Stimulated activated CD4-positive, alpha-beta T cell treated with anti-CD3 and anti-CD28 coated beads, Interleukin-1b, Interleukin-23, amount 100 ng/mL, for 1 hour (primary cell): ENCODE measurements at regions not wholly inside any gene's neighbourhood (a gene's known extent, or its start where the extent isn't known, plus 50 kb on each side); places are given as distances from the start of the nearest gene placed in this dataset.

Source experiments
- DNase-seq, 2 donors: peaks; one replicate each; pipeline ENCODE4 v3.0.0-alpha.2; 2020; ENCODE audit warnings: low read depth in 2 of 2

DNA sequence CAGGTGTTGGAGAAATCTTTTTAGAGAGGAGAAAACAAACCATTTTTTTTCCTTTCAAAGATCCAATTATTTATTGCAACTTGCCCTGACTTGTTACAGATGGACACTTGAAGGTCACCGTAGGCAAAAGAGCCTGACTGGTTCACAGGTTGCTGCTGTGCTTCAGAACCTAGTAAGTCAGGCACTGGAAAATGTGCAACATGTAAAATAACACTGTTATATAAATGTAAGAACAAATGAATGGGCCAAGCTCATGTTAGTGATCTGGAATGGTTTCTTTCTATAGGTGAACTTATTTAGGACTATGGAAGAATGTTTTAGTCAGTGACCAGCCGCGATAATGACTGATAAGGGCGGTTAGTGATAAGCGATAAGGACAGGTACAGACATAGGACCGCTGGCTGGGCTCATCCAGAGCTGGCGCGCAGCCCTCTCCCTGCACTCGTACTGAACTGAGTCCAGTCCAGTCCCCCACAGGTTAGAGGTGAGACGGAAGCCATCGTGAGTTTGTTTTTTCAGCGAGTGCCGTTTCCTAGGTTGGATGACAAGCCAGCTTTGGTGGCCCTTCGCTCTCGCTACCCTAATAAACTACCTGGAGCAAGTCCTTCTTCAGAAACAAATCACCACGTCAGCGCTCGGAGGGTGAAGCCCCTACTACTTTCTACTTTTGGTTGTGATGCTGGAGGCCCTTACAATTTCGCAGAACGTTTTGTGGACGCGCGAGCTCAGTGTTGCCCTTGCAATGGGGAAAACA, 94.4 kb upstream of the PRDM1 start:
- peak in 1 of 2 donors; percentile 14 for DNase-seq

DNA sequence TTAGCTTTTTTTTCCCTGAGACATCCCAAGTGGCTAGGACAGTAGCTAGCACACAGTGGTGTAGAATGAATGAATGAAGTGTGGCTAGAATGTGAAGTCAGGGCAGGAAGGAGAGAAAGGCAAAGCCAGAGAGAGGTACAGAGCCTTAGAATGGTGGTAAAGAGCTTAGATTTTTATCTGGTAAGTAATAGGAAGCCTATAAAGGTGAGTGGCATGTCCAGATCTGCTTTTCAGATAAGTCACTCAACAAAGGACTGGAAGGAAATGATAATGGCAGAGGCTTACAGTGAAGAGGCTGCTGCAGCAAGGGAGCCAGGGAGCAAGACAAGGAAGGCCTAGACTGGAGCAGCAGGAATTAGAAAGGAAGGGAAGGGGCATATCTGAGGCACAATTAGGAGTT, 96.0 kb upstream of the PRDM1 start:
- DNase-seq: no peak

DNA sequence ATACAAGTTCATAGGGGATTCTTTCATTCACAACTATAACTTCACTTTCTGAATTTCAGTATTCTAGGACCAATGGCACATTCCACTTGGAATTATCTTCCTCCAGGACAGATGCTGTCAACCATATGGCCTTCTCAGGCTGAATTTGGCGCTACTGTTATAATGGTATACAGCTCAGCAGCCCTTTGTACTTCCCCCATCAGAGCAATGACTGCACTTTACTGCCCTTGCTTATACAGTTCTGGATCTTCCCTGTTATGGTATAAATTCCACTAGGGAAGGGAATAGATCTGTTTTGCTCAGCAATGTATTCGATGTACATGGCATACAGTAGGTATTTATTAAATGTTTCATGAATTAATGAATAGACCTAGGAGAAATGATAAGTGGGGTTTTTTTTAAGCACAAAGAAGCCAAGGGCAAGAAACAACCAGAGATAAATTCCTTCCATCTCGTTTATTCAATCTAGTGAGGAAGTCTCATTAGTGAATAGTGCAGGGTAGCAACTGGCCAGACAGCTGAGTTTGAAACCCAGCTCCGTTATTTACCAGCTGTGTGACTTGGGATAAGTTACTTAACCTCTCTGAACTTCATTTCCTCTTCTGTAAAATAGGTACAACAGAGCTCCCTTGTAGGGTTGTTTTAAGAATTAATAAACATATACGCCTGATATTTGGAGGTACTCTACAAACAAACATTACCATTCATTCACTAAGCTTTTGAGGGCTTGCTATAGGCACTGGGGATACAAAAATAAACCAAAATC, 97.1 kb upstream of the PRDM1 start:
- no peak for DNase-seq

DNA sequence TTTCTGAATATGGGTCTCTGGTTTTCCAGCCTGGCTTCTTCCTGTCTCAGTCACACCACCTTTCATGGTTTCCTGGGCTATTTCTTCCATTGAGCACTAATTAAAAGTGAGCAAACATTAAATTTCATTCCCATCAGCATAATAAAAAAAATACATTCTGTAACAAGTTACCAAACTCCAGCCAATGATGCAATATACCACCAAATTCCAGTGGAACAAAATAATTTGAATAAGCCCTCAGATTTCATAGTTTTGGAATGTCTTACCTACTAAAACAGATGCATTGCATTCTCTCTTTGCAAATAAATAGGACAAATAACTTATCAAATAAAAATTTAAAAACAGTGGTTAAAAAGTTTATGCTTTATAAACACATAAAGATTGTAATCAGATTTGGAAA, 97.8 kb upstream of the PRDM1 start:
- DNase-seq: no peak

DNA sequence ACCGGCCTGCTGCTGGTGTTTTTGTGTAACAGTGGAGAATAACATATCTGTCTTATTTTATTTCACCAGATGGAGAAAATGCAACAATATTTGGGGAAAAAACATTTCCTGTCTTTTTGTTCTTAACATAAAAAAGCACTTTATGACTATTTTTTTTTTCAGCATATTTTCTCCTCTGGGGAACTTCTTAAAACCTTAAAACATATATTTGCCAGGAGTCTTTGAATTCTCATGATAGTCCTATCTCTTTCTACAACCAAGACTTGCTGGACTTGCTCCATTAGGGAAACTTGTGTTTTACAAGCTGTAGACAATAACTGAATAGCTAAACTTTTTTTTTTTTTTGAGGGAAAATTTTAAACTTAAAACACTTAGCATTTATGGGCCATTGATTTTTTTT, 98.6 kb upstream of the PRDM1 start:
- no peak for DNase-seq

DNA sequence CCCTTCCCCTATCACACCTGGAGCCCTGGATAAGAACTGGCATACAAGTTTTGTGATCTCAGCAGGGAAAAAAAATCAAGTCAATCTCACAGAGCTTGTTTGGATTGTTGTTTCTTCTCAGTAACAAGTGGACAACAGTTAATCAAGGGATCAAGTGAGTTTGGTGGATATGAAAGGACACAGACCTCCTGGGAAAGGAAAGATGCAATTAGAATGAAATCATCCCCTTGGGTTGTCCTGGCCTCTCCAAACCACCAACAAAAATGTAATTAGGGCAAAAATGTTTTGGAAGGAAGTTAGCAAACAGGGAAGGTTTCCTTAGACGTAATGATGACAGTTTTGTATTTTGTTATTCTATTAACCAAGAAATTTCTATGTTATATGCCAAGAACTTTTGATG, 99.1 kb upstream of the PRDM1 start:
- DNase-seq: no peak

DNA sequence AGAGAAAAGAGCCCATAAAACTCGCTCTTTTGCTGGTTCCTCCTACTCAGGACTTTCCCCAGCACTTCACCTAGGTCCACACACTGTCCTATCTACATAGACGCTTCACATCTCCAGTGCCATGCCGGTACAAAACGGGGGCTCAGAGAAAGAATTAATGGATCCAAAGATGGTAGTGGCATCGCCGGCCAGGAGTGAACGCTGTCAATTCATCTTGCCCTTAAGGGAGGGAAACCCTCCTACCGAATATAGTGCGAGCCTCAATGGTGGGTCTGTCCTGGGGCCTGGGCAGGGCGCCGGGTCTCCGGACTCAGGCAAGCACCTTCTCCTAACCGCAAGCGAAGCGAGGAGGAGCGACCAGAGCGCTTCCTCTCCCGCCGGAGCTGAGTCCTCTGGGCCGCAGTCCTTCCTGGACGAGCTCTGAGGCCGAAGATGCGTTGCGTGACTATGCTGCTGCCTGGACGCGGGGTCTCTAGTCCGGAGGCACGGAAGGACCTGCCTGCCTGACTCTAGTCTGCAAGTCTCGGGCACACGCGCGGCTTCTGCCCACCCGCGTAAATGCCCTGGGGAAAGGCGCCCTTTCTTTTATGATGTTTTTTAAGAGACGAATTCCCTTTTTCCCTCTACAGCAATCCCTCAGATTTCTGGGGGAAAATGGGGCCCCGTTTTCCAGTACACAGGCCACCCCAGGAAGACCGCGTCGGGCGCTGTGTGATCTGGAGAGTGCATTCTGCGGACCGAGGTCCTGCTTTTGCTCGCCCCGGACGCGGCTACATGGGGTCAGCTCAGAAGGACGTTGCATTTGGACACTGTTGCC, 100.1 kb upstream of the PRDM1 start:
- DNase-seq: no peak

DNA sequence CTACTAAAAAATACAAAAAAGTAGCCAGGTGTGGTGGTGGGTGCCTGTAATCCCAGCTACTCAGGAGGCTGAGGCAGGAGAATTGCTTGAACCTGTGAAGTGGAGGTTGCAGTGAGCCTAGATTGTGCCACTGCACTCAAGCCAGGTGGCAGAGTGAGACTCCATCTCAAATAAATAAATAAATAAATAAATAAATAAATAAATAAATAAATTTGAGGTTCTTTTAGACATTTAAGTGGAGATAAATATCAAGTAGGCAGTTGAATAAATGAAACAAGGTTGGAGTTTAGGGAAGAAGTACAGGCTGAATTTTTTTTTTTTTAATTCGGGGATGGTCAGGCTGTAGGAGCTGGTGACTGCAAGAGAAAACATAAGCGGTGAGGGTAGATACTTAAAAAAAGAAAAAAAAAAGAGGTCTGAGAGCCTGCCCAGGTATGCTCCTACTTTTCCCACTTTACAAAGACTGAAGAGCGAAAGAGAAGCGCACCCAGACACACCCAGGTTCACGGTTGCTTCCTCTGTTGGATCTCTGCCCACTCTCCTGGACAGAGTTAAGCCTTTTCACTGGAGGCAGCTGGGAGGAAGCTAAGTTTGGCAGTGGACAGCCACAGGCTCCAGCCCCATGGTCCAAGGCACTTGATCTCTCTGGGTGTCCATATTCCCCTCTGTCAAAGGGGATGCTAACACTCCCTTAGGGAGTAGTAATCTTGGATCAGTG, 100.9 kb upstream of the PRDM1 start:
- no peak for DNase-seq

DNA sequence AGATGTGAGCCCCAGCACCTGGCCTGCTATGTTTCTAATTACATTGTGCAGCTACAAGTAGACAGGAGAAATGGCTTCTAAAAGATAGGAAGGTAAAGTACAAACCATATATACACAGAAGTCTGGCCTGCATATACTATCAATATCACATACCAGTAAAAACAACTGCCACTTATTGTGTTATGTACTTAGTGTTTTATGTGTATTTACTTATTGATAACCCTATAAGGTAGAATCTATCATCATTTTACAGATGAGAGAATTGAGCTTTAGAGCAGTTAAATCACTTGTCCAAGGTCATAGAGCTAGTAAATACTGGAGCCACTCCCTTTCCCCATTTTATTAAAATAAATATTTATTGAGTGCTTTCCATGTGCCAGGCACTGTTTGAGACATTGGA, 102.4 kb upstream of the PRDM1 start:
- no peak for DNase-seq

DNA sequence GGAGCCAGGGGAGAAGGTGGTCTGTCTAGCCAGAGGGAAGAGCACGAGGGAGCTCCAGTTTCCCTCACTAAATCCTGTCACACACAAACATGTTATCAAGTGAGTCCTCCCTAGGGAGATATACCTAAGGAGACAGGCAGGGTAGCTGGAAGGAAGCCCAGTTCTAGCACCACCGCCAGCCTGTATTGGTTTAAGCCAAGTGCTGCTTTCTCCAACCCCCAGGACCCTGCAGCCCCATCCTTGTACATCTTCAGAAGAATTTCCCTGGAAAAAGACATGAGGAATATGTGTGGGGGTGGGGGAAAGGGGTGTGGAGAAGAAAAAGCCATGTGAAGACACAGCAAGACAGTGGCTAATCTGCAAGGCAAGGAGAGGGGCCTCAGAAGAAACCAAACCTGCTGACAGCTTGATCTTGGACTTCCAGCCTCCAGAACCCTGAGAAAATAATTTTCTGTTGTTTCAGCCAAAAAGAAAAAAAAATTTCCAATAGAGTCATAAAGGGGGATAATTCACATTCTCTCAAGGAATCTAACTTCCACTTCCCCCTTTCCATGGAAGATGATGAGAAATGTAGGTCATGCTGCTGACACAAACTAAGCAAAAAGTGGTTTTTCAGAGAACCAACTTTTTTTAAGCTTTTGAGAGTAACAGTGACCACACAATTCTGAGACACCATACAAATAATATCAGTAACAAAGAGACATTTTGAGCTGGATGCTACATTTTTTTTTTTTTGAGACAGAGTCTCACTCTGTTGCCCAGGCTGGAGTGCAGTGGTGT, 103.2 kb upstream of the PRDM1 start:
- DNase-seq: no peak

DNA sequence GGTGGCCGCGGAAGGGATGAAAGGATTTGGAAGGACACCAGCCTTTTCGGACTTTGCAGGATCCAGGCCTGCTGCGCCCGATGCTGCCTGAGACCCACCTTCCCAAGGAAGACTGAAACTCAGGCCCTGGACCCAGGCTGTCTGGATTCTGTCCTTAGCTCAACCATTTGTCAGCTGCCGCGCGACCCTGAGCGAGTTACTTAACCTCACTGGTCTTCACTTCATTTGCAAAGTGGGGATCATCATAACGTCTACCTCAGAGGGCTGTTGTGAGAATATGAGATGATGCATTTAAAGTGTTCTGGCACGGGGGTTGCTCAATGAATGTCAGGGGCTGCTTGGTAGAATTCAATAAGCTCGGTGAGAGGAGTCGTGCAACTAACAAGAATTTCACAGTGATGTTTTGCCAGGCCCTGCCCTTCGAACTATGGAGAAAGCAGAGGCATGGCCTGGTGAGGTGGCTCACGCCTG, 104.2 kb upstream of the PRDM1 start:
- no peak for DNase-seq

DNA sequence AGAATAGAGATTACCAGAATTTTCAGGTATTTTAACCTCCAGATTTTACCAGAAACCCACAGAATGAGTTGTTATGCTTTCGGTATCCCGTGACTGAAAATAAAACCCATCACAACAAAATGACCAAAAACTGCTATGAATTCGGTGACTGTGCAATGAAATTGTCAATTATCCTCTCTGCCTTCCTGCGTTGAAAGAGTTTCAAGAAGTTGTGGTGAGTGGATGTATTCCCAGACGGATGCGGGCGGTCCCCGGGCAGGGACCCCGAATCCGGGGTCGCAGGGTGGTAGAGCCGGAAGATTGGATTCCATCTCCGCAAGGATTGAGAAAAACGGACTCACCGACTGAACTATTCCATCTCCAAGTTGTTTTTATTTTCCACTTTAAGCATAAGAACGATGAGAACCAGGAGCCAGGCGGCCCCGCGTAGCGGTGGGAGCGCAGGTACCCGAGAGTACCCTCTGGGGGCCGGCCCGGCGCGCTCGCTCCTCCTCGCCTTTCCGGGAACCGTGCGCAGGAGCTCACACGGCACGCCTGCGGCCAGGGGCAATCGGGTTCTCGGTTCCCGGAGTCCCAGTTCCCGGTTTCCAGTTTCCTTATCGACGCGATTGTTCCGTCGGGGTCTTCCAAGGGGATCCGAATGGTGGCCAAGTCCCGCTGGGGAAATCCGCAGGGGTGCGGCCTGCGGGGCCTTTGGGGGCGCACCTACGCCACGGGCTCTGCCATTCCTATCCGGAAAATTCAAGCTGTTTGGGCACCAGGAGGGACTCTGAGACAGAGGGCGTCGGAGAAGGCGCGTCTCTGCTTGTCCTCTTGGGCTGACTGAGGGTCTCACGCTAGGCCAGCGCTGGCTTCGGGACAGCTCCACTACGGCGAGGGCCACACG, 104.9 kb upstream of the PRDM1 start:
- no peak for DNase-seq

DNA sequence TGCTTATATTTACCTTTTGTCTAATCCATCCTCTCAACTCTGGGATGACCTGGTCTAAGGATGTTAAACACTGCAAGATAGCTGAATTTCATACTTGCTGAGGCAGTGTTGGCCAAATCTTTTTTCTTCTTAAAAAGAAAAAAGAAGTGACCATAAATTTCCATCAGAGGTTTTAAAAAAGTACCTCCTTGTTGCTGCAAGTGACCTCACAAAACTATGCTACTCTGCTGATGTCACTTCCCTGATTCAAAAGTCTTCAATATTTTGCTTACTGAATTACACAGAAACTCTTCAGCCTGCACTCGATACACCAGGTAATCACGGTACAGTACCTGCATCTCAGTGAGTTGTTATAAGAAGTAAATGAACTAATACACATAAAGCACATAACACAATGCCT, 107.2 kb upstream of the PRDM1 start:
- DNase-seq: no peak

DNA sequence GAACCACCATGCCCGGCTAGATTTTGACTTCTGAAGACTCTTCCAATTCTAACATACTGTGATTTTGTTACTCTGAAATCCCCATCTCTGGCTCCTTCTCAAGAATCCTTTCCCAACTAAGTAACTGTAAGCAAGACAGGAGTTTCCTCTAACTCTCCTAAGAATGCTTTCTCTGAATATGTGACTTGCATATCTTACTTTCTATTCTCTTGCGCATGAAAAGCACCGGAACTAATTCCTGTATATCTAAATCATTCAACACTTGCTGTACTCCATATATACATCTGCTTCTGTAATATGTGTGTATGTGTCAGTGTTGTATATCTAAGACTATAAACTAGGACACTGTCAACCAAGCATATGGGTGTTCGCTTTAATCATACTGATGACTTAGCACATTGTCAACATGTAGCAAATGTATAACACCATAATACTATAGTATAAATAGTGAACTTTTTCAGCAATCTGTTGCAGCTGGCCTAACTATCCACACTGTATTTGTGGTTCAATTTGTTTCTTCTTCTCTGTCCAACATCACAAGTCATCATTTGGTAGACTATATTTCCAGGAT, 108.1 kb upstream of the PRDM1 start:
- DNase-seq: no peak

DNA sequence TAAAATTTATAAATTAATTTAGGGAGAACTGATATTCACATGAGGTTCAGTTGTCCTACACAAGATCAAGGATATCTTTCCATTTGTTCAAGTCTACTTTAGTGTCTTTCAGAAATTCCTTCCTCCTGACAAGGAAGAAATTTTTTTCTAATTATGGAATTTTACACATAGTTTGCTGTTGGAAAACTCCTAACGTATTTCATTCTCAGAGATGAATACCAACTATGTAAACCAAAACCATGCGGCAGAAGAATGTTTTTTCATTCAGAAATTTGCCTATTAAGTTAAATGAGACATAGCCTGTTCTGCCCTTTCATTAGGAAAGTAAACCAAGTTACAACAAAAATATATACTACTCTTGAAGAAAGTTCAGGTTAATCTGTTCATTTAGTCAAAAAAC, 111.2 kb upstream of the PRDM1 start:
- no peak for DNase-seq

DNA sequence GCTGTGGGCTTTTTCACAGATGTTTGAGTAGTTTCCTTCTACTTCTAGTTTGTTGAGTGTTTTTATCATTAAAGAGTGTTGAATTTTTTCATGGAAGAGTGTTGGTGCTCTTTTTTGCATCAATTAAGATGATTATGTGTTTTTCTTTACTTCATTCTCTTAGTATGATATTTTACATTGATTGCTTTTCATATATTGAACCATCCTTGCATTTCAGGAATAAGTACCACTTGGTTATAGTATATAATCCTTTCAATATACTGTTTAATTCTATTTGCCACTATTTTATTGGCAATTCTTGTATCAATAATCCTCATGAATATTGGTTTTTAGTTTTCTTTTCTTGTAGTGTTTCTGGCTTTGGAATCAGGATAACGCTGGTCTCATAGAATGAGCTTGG, 113.7 kb upstream of the PRDM1 start:
- no peak for DNase-seq

DNA sequence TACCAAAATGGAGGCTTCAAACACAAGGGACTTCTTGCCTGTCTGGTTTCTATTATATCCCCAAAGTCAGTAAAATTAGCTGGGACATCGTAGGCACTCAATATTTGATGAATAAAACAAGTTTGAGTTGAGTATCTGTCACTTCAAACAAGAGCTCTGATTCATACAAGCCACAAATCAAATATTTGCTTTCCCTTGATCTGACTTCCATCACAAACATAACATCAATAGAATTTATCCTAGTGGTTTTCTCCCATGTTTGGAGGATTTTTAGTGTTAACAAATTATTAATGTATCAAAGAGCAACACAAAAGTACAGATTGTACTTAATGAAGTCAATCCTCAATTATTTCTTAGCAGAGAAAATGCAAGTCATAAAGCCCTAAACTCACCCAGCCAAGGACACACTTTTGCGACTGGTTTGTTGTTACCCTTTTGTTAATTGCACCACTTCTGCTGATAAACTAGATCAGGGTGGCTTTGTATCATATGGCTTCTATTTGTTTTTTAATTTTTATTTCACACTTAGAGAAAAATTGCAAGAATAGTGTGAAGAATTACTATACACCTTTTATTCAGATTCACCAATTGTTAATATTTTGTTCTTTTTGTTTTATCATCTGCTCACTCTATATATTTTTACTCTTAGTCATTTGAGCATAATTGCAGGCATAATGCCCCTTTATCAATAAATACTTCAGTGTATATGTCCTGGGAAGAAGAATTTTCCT, 117.4 kb upstream of the PRDM1 start:
- DNase-seq: no peak

DNA sequence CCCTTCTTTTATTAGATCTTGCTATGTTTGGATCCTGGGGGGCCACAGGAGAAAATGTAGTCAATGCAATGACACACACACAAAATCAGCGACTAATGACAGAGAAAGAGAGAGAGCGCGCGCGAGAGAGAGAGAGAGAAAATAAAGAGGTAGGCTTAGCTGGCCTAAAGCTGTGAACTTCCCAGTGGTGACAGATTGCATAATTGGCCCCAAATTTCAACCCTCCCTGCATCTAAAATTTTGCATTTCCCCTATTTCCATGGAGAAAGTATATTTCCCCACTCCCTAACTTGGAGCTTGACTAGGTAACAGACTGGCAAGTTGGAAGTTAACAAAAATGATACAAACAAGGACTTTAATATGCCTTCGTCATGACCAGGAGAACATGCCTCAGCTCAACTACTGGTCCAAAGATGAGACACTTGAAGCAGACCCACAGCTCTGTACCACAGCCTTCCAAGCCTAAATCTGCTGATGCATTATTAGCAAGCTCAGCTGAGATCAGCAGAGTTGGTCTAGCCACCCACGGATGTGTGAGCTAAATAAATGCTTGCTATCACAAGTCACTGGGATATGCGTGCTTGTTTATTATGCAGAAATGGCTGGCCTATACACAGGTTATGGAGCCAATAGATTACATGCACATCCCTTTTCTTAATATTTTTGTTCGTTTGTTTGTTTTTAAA, 118.1 kb upstream of the PRDM1 start:
- DNase-seq: no peak
